MCF 10A (cell line): ENCODE measurements at regions not wholly inside any gene's neighbourhood (a gene's known extent, or its start where the extent isn't known, plus 50 kb on each side); places are given as distances from the start of the nearest gene placed in this dataset.

ENCODE experiments used
- BruUV-seq: library from RNA; stranded (reverse); fragments of 400-500 nt; replicated peaks from 2 replicates; lab custom pipeline; 2021; lab: Mats Ljungman, UMichigan
- CTCF ChIA-PET: fragments of 300-600 bp; sonication (Branson Sonifier 250); formaldehyde crosslinking; extraction: SDS; loops from one replicate; lab custom pipeline; 2021; ENCODE audit warnings: antibody characterized with exemption, inconsistent platforms; lab: Yijun Ruan, JAX
- POLR2A ChIA-PET: fragments of 300-600, 350-650 bp; sonication (Branson Sonifier 250); formaldehyde crosslinking; extraction: SDS; loops from one replicate; lab custom pipeline; 2020; ENCODE audit warnings: antibody characterized with exemption, inconsistent platforms; lab: Yijun Ruan, JAX
- DNase-seq: peaks from one replicate; pipeline ENCODE4 v3.0.0-alpha.2; 2018; ENCODE audit not compliant: unreplicated experiment
- H3K27ac Mint-ChIP-seq: one replicate; pipeline ENCODE4 v1.8.0; 2022; ENCODE audit warnings: mild to moderate bottlenecking, low read depth, mixed read lengths; ENCODE audit not compliant: unreplicated experiment
- H3K27me3 Mint-ChIP-seq: one replicate; pipeline ENCODE4 v1.8.0; 2022; ENCODE audit warnings: mixed read lengths; ENCODE audit not compliant: insufficient read depth, unreplicated experiment
- H3K36me3 Mint-ChIP-seq: one replicate; pipeline ENCODE4 v1.8.0; 2022; ENCODE audit warnings: mild to moderate bottlenecking, moderate library complexity, mixed read lengths; ENCODE audit not compliant: insufficient read depth, unreplicated experiment
- H3K4me1 Mint-ChIP-seq: one replicate; pipeline ENCODE4 v1.8.0; 2022; ENCODE audit warnings: mixed read lengths; ENCODE audit not compliant: insufficient read depth, unreplicated experiment
- H3K4me3 Mint-ChIP-seq: one replicate; pipeline ENCODE4 v1.8.0; 2022; ENCODE audit warnings: mild to moderate bottlenecking, moderate library complexity, mixed read lengths; ENCODE audit not compliant: unreplicated experiment
- H3K9me3 Mint-ChIP-seq: one replicate; pipeline ENCODE4 v1.8.0; 2022; ENCODE audit warnings: mixed read lengths; ENCODE audit not compliant: unreplicated experiment
- intact Hi-C: fragments of 100-400 bp; cut with micrococcal nuclease; formaldehyde crosslinking; loops from 2 replicates; pipeline ENCODE4 v1.14.1; 2022
- TF ChIP-seq, protein P1 (sequence below): fragments of 200-600 bp; IDR thresholded peaks from one replicate; pipeline ENCODE4 v1.8.0; 2022; ENCODE audit warnings: antibody characterized with exemption, mild to moderate bottlenecking; ENCODE audit not compliant: unreplicated experiment

DNA sequence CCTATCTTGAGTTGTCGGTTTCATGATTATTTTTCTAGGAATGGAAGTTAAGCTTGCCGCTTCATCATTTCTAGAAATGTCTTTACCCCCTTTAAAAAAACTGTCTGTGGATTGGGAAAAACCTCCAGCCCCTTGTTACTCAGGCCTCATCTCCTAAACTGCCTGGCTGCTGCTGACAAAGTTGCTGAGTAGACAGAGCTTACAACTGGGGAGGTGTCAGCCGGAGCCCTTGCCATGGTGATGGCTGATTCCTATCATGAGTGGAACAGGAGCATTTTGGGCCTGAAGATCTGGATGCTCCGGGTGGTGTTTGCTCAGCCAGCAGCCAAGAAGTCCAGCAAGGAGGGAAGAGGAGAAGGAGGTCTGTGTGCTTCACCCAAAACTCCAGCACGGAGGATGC is 243.3 kb downstream of the ENGASE start:
- ChIA-PET POLR2A (interaction anchor here (0.6 kb wide), 2 partner anchors 264 to 417 kb away, joined by 3 read pairs; no protein-coding TSS in a partner anchor), CTCF (interaction anchor here (0.7 kb wide), 1 partner anchor 215 kb away, joined by 3 read pairs; no protein-coding TSS in a partner anchor)
- Mint-ChIP-seq H3K27me3 (peaks cover 97% of the 10 kb centered on the region), H3K4me1 (no peaks in the 10 kb centered on the region), H3K27ac (no peak overlapping the region), H3K9me3 (no peaks in the 10 kb centered on the region), H3K4me3 (no peak overlapping the region), H3K36me3 (no peaks in the 10 kb centered on the region)
- BruUV-seq, result no TSS peak
- DNase-seq, result no peak
- TF ChIP-seq, protein P1, sequence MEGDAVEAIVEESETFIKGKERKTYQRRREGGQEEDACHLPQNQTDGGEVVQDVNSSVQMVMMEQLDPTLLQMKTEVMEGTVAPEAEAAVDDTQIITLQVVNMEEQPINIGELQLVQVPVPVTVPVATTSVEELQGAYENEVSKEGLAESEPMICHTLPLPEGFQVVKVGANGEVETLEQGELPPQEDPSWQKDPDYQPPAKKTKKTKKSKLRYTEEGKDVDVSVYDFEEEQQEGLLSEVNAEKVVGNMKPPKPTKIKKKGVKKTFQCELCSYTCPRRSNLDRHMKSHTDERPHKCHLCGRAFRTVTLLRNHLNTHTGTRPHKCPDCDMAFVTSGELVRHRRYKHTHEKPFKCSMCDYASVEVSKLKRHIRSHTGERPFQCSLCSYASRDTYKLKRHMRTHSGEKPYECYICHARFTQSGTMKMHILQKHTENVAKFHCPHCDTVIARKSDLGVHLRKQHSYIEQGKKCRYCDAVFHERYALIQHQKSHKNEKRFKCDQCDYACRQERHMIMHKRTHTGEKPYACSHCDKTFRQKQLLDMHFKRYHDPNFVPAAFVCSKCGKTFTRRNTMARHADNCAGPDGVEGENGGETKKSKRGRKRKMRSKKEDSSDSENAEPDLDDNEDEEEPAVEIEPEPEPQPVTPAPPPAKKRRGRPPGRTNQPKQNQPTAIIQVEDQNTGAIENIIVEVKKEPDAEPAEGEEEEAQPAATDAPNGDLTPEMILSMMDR, result no peak
- intact Hi-C loops, result no loop called here

DNA sequence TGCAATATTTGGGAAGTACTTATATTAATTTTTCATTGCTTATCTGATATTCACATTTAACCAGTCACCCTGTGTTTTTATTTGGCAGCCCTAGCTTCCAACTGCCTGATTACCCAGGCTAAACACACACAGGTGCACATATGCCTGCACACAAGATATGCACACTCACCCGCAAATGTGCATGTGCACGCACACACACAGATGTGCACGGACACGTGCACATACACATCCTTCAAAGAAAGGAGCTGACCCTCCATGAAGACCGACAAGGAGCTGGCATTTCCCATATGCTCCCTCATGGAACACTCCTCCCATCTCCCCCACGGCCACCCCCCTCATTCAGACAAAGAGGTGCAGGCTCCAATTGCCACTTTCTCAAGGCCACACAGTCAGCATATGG is 242.2 kb downstream of the ENGASE start:
- Mint-ChIP-seq H3K27me3 (peaks cover 96% of the 10 kb centered on the region), H3K4me1 (no peaks in the 10 kb centered on the region), H3K27ac (no peak overlapping the region), H3K9me3 (no peaks in the 10 kb centered on the region), H3K36me3 (no peaks in the 10 kb centered on the region), H3K4me3 (no peak overlapping the region)
- intact Hi-C loops, result no loop called here
- no TSS peak for BruUV-seq
- ChIA-PET CTCF (interaction anchor here (0.5 to 0.6 kb wide), 2 partner anchors 100 to 229 kb away, joined by 3 read pairs; no protein-coding TSS in a partner anchor), POLR2A (interaction anchor here (0.6 kb wide), 1 partner anchor 37 kb away, joined by 3 read pairs; no protein-coding TSS in a partner anchor)
- TF ChIP-seq, protein P1, result no peak
- no peak for DNase-seq

DNA sequence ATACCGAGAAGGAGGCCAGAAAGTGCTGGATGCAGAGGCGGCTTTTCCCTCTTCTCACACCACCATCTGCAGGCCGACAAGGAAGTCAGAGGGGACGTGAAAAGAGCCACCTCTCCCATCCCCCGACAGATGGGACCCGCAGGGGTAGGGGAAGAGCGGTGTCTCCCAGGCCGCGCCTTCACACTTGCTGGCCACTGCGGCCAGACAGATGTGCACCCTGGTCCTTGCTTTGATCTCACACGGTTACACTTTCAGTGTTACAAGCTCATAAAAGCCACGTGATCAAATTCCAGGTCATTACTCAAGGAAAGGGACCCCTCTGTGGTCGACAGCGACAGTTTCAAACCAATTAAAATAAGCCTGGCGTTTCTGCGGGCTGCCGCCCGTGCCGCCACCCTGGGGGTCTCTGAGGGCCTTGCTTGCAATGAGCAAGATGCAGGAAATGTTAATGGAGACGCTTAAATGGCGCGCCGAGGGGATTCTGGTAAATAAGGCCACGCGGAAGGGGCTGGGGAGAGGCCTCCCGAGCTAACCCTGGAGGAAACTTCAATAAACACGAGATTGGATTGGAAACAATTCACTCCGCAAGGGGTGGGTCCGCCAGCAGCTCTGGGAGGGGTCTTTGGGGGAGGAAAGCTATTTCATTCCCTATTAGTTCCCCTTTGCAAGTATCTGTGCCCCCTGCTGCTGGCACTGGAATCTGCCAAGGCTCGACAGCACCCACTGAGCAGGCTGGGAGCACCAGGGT is 240.9 kb downstream of the ENGASE start:
- no peaks in the 10 kb centered on the region for H3K9me3 Mint-ChIP-seq
- POLR2A ChIA-PET, result no interaction called here
- BruUV-seq, result no TSS peak
- no peak overlapping the region for H3K4me3 Mint-ChIP-seq
- intact Hi-C loops, result no loop called here
- peaks cover 96% of the 10 kb centered on the region for H3K27me3 Mint-ChIP-seq
- H3K36me3 Mint-ChIP-seq, result no peaks in the 10 kb centered on the region
- CTCF ChIA-PET, result no interaction called here
- DNase-seq, result no peak
- TF ChIP-seq, protein P1, result no peak
- H3K27ac Mint-ChIP-seq, result no peak overlapping the region
- no peaks in the 10 kb centered on the region for H3K4me1 Mint-ChIP-seq

DNA sequence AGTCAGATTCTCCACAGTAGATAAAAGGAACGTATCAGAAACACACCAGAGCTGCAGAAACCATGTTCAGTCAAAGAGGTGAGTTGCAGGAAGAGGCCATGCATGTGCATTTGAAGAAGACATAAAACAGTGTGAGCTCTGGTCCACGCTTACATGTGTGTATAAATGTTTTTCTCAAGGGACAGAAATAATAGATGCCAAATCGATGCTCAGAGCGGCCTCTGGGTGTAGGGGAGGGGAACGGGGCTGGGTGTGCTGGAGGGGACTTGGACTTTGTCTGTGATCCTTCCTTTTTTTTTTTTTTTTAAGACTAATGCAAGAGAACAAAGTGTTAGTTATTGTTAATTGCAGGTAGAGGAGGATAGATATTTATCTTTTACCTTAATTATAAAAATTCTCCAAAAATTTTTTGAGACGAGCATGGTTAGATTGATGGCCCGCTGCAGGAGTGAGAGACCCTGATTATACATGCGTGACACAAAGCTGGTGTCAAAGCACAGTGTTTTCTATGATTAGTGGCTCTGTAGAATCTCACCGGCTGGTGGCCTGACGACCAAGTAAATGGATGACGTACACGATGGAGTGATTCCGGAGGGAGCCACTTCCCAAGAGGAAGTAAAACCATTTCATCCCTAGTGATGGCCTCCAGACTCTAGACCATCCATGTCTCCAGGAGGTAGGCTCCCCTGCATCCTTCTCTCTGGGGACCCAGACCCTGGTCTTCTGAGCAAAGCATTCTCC is 240.2 kb downstream of the ENGASE start:
- no TSS peak for BruUV-seq
- intact Hi-C loops, result no loop called here
- ChIA-PET POLR2A (no interaction called here), CTCF (no interaction called here)
- Mint-ChIP-seq H3K4me1 (no peaks in the 10 kb centered on the region), H3K4me3 (no peak overlapping the region), H3K27me3 (peaks cover 96% of the 10 kb centered on the region), H3K36me3 (no peaks in the 10 kb centered on the region), H3K9me3 (no peaks in the 10 kb centered on the region), H3K27ac (no peak overlapping the region)
- TF ChIP-seq, protein P1, result no peak
- DNase-seq, result no peak
